Body of pancreas (tissue), 4 donors: ENCODE measurements at regions not wholly inside any gene's neighbourhood (a gene's known extent, or its start where the extent isn't known, plus 50 kb on each side); places are given as distances from the start of the nearest gene placed in this dataset.

Experiments
- ATAC-seq: fragments of 150-250 bp; one replicate; pipeline ENCODE4 v1.9.1; 2016
- DNase-seq, 4 donors: peaks; one replicate each; pipeline ENCODE4 v3.0.0-alpha.2; 2019
- H3K27ac ChIP-seq, 4 donors: fragments of 200-600 bp; sonication (generic); 1 replicate in 3 of 4; 2 replicates in 1 of 4; pipeline versions ENCODE4 v1.5.1 to v1.6.1; 2016 to 2019; ENCODE audit warnings: mild to moderate bottlenecking in 1 of 4, mixed read lengths in 1 of 4, moderate library complexity in 1 of 4
- H3K27me3 ChIP-seq, 2 donors: fragments of 200-600 bp; sonication (generic); one replicate each; pipeline ENCODE4 v1.6.0; 2016; ENCODE audit warnings: mild to moderate bottlenecking in 1 of 2
- H3K36me3 ChIP-seq, 2 donors: fragments of 200-600 bp; sonication (generic); replicated peaks in 1 of 2; 2 replicates each; pipeline ENCODE4 v1.5.1; 2016; ENCODE audit warnings: low read depth in 2 of 2; ENCODE audit not compliant: insufficient read depth in 1 of 2
- H3K4me1 ChIP-seq: fragments of 200-600 bp; sonication (generic); one replicate; pipeline ENCODE4 v1.6.0; 2016
- H3K4me3 ChIP-seq, 2 donors: fragments of 200-600 bp; sonication (generic); 1 replicate in 1 of 2; 2 replicates in 1 of 2; pipeline ENCODE4 v1.5.1; 2016 to 2019
- H3K9me3 ChIP-seq, 3 donors: fragments of 200-600 bp; sonication (generic); 1 replicate in 2 of 3; 2 replicates in 1 of 3; pipeline ENCODE4 v1.5.1; 2016
- POLR2A ChIP-seq, 3 donors: fragments of 450-650 bp; IDR thresholded peaks; one replicate each; pipeline ENCODE4 v1.6.1; 2016; ENCODE audit warnings: antibody characterized with exemption in 3 of 3, mild to moderate bottlenecking in 2 of 3
- WGBS, 2 donors: methylation state at CpG; one replicate each; pipeline ENCODE4 v1.1.5; 2017; 5-methylcytosine and 5-hydroxymethylcytosine counted together
- intact Hi-C: fragments of 100-400 bp; cut with DNase I; formaldehyde crosslinking; loops from one replicate; pipeline ENCODE4 v1.15.1; 2023
- TF ChIP-seq, protein P1 (sequence below), 7 experiments: fragments of 450-650 bp in 4 of 7; fragments of 200-600 bp in 3 of 7; sonication (generic) in 3 of 7; IDR thresholded peaks; one replicate each; pipeline ENCODE4 v1.5.1; 2016 to 2019; ENCODE audit warnings: antibody characterized with exemption in 7 of 7

GRCh38 chr6:153218184-153218792 lies 87.2 kb upstream of the RGS17 start:
- intact Hi-C loops: no loop called here
- no peaks in the 10 kb centered on the region for H3K27me3 ChIP-seq
- H3K36me3 ChIP-seq: no peaks in the 10 kb centered on the region
- H3K27ac ChIP-seq: no peak overlapping the region
- H3K9me3 ChIP-seq: no peaks in the 10 kb centered on the region
- DNase-seq (no peak), ATAC-seq (no peak)
- H3K4me3 ChIP-seq: no peak overlapping the region
- H3K4me1 ChIP-seq: no peaks in the 10 kb centered on the region
- TF ChIP-seq, protein P1, sequence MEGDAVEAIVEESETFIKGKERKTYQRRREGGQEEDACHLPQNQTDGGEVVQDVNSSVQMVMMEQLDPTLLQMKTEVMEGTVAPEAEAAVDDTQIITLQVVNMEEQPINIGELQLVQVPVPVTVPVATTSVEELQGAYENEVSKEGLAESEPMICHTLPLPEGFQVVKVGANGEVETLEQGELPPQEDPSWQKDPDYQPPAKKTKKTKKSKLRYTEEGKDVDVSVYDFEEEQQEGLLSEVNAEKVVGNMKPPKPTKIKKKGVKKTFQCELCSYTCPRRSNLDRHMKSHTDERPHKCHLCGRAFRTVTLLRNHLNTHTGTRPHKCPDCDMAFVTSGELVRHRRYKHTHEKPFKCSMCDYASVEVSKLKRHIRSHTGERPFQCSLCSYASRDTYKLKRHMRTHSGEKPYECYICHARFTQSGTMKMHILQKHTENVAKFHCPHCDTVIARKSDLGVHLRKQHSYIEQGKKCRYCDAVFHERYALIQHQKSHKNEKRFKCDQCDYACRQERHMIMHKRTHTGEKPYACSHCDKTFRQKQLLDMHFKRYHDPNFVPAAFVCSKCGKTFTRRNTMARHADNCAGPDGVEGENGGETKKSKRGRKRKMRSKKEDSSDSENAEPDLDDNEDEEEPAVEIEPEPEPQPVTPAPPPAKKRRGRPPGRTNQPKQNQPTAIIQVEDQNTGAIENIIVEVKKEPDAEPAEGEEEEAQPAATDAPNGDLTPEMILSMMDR (IDR thresholded peaks at IDR 0.05): no peak
- TF ChIP-seq POLR2A (IDR thresholded peaks at IDR 0.05): no peak
- WGBS, 2 donors: 50 to 67% methylated on average over 3 of the region's 3 CpGs

GRCh38 chr6:153216789-153217188 lies 85.7 kb upstream of the RGS17 start:
- no peaks in the 10 kb centered on the region for H3K27me3 ChIP-seq
- intact Hi-C loops: no loop called here
- WGBS, 2 donors: 57 to 74% methylated on average over 2 of the region's 2 CpGs
- no peaks in the 10 kb centered on the region for H3K9me3 ChIP-seq
- DNase-seq (no peak), ATAC-seq (no peak)
- no peak overlapping the region for H3K27ac ChIP-seq
- H3K4me3 ChIP-seq: no peak overlapping the region
- H3K4me1 ChIP-seq: no peaks in the 10 kb centered on the region
- no peaks in the 10 kb centered on the region for H3K36me3 ChIP-seq
- TF ChIP-seq, protein P1 (IDR thresholded peaks at IDR 0.05): no peak

- TF ChIP-seq, protein P1 (IDR thresholded peaks at IDR 0.05): no peak
- TF ChIP-seq POLR2A (IDR thresholded peaks at IDR 0.05): no peak
- intact Hi-C loops: no loop called here
- Histone ChIP-seq H3K27ac (no peak overlapping the region), H3K27me3 (no peaks in the 10 kb centered on the region), H3K4me1 (no peaks in the 10 kb centered on the region), H3K9me3 (no peaks in the 10 kb centered on the region), H3K4me3 (no peak overlapping the region), H3K36me3 (no peaks in the 10 kb centered on the region)
- ATAC-seq: no peak
- WGBS, 2 donors: 50 to 56% methylated on average over 5 of the region's 5 CpGs
- no peak for DNase-seq
Observed at GRCh38 chr6:153215242-153215641, 84.2 kb upstream of the RGS17 start.

DNA sequence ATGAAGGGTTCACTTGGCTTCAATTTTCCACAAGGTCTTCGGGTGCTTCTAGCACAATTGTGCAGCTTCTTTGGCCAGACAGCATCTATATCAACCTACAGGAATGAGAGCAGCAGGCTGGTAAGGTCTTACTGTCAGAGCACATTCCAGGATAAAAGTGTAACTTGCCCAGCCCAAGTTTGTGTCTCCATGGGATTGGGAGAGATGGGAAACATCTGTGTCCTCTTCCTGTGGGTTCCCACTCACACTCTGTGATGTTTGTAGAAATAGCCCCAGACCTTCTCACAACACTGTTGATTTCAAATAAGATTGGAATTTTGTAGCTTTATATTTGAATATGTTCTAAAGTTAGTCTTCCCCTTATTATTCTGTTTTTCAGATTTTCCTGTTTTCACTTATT lies 83.4 kb upstream of the RGS17 start:
- intact Hi-C loops: no loop called here
- no peaks in the 10 kb centered on the region for H3K36me3 ChIP-seq
- no peaks in the 10 kb centered on the region for H3K4me1 ChIP-seq
- TF ChIP-seq POLR2A (IDR thresholded peaks at IDR 0.05): no peak
- no peak for DNase-seq
- 42 to 53% methylated on average over 1 of the region's 1 CpG for WGBS, 2 donors
- no peak overlapping the region for H3K27ac ChIP-seq
- no peaks in the 10 kb centered on the region for H3K27me3 ChIP-seq
- no peaks in the 10 kb centered on the region for H3K9me3 ChIP-seq
- ATAC-seq: no peak
- H3K4me3 ChIP-seq: no peak overlapping the region

DNA sequence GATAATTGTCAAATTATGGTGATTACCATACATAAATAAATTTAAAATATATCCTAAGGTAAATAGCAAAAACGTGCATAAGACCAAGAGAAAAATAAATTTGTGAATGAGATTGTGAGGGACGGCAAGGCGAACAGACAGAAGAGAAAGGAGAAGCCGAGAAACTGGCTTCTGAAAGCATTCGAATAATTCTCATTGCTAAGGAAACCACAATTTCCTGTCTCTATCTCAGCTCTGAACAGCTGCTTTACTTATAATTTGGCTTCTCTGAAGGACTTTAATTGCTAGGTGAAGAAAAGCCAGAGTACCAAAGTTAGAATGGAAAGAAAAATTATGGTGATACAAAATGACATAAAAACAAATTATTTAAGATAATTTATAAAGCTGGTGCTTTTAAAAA lies 79.0 kb upstream of the RGS17 start:
- no peaks in the 10 kb centered on the region for H3K36me3 ChIP-seq
- ATAC-seq (no peak), DNase-seq (no peak)
- H3K4me3 ChIP-seq: no peak overlapping the region
- no peak for TF ChIP-seq POLR2A (IDR thresholded peaks at IDR 0.05)
- TF ChIP-seq, protein P1 (IDR thresholded peaks at IDR 0.05): no peak
- intact Hi-C loops: no loop called here
- H3K9me3 ChIP-seq: no peaks in the 10 kb centered on the region
- H3K27ac ChIP-seq: no peak overlapping the region
- no peaks in the 10 kb centered on the region for H3K4me1 ChIP-seq
- no peaks in the 10 kb centered on the region for H3K27me3 ChIP-seq
- 34 to 57% methylated on average over 5 of the region's 5 CpGs for WGBS, 2 donors
